ACC112 (cell line): ENCODE measurements at regions not wholly inside any gene's neighbourhood (a gene's known extent, or its start where the extent isn't known, plus 50 kb on each side); places are given as distances from the start of the nearest gene placed in this dataset.
"Not testable (repeated sequence)": the region's sequence is repeated elsewhere in the genome, so short reads cannot be mapped to it uniquely, and the experiment has no call there.

Experiments
- H2AFZ ChIP-seq: fragments of 200-600 bp; sonication (generic); one replicate; pipeline ENCODE4 v1.6.0; 2017; ENCODE audit warnings: antibody characterized with exemption, low read length; ENCODE audit not compliant: unreplicated experiment
- H3K27ac ChIP-seq: fragments of 200-600 bp; sonication (generic); 2 replicates; pipeline ENCODE4 v1.5.1; 2014; ENCODE audit warnings: low read depth, mild to moderate bottlenecking, antibody characterized with exemption, low read length, moderate library complexity
- H3K27me3 ChIP-seq: fragments of 200-600 bp; sonication (generic); 2 replicates; pipeline ENCODE4 v1.6.1; 2014; ENCODE audit warnings: mild to moderate bottlenecking, antibody characterized with exemption, low read length, moderate library complexity, mixed read lengths; ENCODE audit not compliant: insufficient read depth
- H3K36me3 ChIP-seq: fragments of 200-600 bp; sonication (generic); 2 replicates; pipeline ENCODE4 v1.6.1; 2016; ENCODE audit warnings: mild to moderate bottlenecking, antibody characterized with exemption, low read length, moderate library complexity, mixed read lengths; ENCODE audit not compliant: insufficient read depth
- H3K4me1 ChIP-seq: fragments of 200-600 bp; sonication (generic); one replicate; pipeline ENCODE4 v1.6.1; 2016; ENCODE audit warnings: low read length, mixed read lengths; ENCODE audit not compliant: insufficient read depth, unreplicated experiment, control insufficient read depth
- H3K4me3 ChIP-seq: fragments of 200-600 bp; sonication (generic); 2 replicates; pipeline ENCODE4 v1.5.1; 2014; ENCODE audit warnings: mild to moderate bottlenecking, low read depth, low read length
- H3K79me2 ChIP-seq: fragments of 200-600 bp; sonication (generic); one replicate; pipeline ENCODE4 v1.6.0; 2016; ENCODE audit warnings: low read length; ENCODE audit not compliant: control insufficient read depth, unreplicated experiment, insufficient read depth

GRCh38 chr5:120949596-120949995 lies 485.5 kb downstream of the PRR16 start:
- not testable (repeated sequence) for H3K4me3 ChIP-seq

GRCh38 chr5:120953445-120953844 lies 489.3 kb downstream of the PRR16 start:
- H3K27ac ChIP-seq, H3K4me1 ChIP-seq, H3K36me3 ChIP-seq, H3K4me3 ChIP-seq, H3K79me2 ChIP-seq, H2AFZ ChIP-seq, H3K27me3 ChIP-seq: not testable (repeated sequence)

More at GRCh38 chr5:120949596-120949995, 485.5 kb downstream of the PRR16 start:
- H3K36me3 ChIP-seq, H3K79me2 ChIP-seq, H2AFZ ChIP-seq, H3K27me3 ChIP-seq, H3K4me1 ChIP-seq, H3K27ac ChIP-seq: not testable (repeated sequence)

- H3K27me3 ChIP-seq, result no peaks in the 10 kb centered on the region
- H3K79me2 ChIP-seq, result no peaks in the 10 kb centered on the region
- no peaks in the 10 kb centered on the region for H3K4me1 ChIP-seq
- no peak overlapping the region for H3K27ac ChIP-seq
- H2AFZ ChIP-seq, result no peak overlapping the region
- H3K4me3 ChIP-seq, result no peak overlapping the region
- 0 out of 2 replicates have a peak, but pooled peaks cover 3% of the 10 kb centered on the region for H3K36me3 ChIP-seq
Observed at GRCh38 chr5:120954255-120954654, 490.2 kb downstream of the PRR16 start.

- no peaks in the 10 kb centered on the region for H3K4me1 ChIP-seq
- 0 out of 2 replicates have a peak, but pooled peaks cover 3% of the 10 kb centered on the region for H3K36me3 ChIP-seq
- H3K27ac ChIP-seq, result no peak overlapping the region
- no peaks in the 10 kb centered on the region for H3K27me3 ChIP-seq
- H2AFZ ChIP-seq, result no peak overlapping the region
- H3K79me2 ChIP-seq, result no peaks in the 10 kb centered on the region
- no peak overlapping the region for H3K4me3 ChIP-seq
Observed at GRCh38 chr5:120955795-120956194, 491.7 kb downstream of the PRR16 start.

- Histone ChIP-seq H3K79me2 (no peaks in the 10 kb centered on the region), H3K4me1 (no peaks in the 10 kb centered on the region), H2AFZ (no peak overlapping the region), H3K36me3 (no peaks in the 10 kb centered on the region), H3K27me3 (no peaks in the 10 kb centered on the region), H3K4me3 (no peak overlapping the region), H3K27ac (no peak overlapping the region)
Observed at GRCh38 chr5:120958877-120959485, 494.9 kb downstream of the PRR16 start.

GRCh38 chr5:120960510-120960909 lies 496.4 kb downstream of the PRR16 start:
- Histone ChIP-seq H3K4me3 (no peak overlapping the region), H3K27me3 (no peaks in the 10 kb centered on the region), H3K4me1 (no peaks in the 10 kb centered on the region), H2AFZ (no peak overlapping the region), H3K36me3 (no peaks in the 10 kb centered on the region), H3K27ac (no peak overlapping the region), H3K79me2 (no peaks in the 10 kb centered on the region)

GRCh38 chr5:120967366-120967765 lies 503.3 kb downstream of the PRR16 start:
- no peak overlapping the region for H3K4me3 ChIP-seq
- no peaks in the 10 kb centered on the region for H3K4me1 ChIP-seq
- H3K79me2 ChIP-seq, result no peaks in the 10 kb centered on the region
- H3K27me3 ChIP-seq, result no peaks in the 10 kb centered on the region
- no peaks in the 10 kb centered on the region for H3K36me3 ChIP-seq
- no peak overlapping the region for H3K27ac ChIP-seq
- no peak overlapping the region for H2AFZ ChIP-seq

GRCh38 chr5:120974690-120975089 lies 510.6 kb downstream of the PRR16 start:
- H3K79me2 ChIP-seq, result no peaks in the 10 kb centered on the region
- no peaks in the 10 kb centered on the region for H3K4me1 ChIP-seq
- H2AFZ ChIP-seq, result no peak overlapping the region
- no peaks in the 10 kb centered on the region for H3K27me3 ChIP-seq
- H3K4me3 ChIP-seq, result no peak overlapping the region
- no peak overlapping the region for H3K27ac ChIP-seq
- H3K36me3 ChIP-seq, result no peaks in the 10 kb centered on the region

- no peak overlapping the region for H2AFZ ChIP-seq
- H3K27ac ChIP-seq, result no peak overlapping the region
- H3K4me1 ChIP-seq, result no peaks in the 10 kb centered on the region
- no peak overlapping the region for H3K4me3 ChIP-seq
- no peaks in the 10 kb centered on the region for H3K79me2 ChIP-seq
- no peaks in the 10 kb centered on the region for H3K36me3 ChIP-seq
- H3K27me3 ChIP-seq, result no peaks in the 10 kb centered on the region
Observed at GRCh38 chr5:120982351-120982750, 518.3 kb downstream of the PRR16 start.

GRCh38 chr5:120985526-120985925 lies 521.4 kb downstream of the PRR16 start:
- Histone ChIP-seq H2AFZ (no peak overlapping the region), H3K4me1 (no peaks in the 10 kb centered on the region), H3K4me3 (no peak overlapping the region), H3K27me3 (no peaks in the 10 kb centered on the region), H3K79me2 (no peaks in the 10 kb centered on the region), H3K36me3 (no peaks in the 10 kb centered on the region), H3K27ac (no peak overlapping the region)

- Histone ChIP-seq H3K27me3 (no peaks in the 10 kb centered on the region), H3K4me3 (no peak overlapping the region), H3K4me1 (no peaks in the 10 kb centered on the region), H2AFZ (no peak overlapping the region), H3K36me3 (no peaks in the 10 kb centered on the region), H3K27ac (no peak overlapping the region), H3K79me2 (no peaks in the 10 kb centered on the region)
Observed at GRCh38 chr5:120988491-120988890, 524.4 kb downstream of the PRR16 start.
